ENCODE measurements at regions not wholly inside any gene's neighbourhood (a gene's known extent, or its start where the extent isn't known, plus 50 kb on each side); places are given as distances from the start of the nearest gene placed in this dataset.
"Not testable (repeated sequence)": the region's sequence is repeated elsewhere in the genome, so short reads cannot be mapped to it uniquely, and the experiment has no call there.

- Mint-ChIP-seq H3K4me1 (no peaks in the 10 kb centered on the region), H3K36me3 (ENCODE audit: insufficient read depth) (no peaks in the 10 kb centered on the region), H3K27me3 (no peaks in the 10 kb centered on the region), H3K4me3 (no peak overlapping the region), H3K9me3 (peaks cover 5% of the 10 kb centered on the region), H3K27ac (ENCODE audit: low read depth) (no peak overlapping the region)
- ATAC-seq (replicated peaks; ENCODE audit: extremely low read depth, poor library complexity, severe bottlenecking) (no peak), DNase-seq (ENCODE audit: low spot score in 2 of 2) (no peak)
Measured at GRCh38 chr4:165802452-165802851, 70.6 kb upstream of the TLL1 start.

DNA sequence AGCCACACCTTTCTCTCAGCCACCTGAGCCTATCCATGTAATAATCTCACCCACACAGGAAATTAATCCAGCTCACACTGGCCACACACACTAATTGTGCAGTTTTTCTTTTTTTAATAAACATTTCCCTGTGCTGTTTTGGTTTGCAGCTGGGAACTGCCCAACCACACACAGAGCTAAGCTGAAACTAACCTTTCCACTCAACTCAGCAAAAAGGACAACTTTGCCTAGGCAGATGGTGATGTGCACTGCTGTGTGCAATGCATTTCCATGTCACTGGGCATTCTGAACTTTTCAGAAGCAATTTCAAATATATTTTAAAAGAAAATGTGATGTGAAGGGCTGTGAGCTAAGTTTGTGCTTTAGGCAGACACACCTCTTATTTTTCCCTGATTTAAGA lies 70.0 kb upstream of the TLL1 start:
- DNase-seq (ENCODE audit: low spot score in 2 of 2) (no peak), ATAC-seq (replicated peaks; ENCODE audit: extremely low read depth, poor library complexity, severe bottlenecking) (no peak)
- no peak overlapping the region for H3K4me3 Mint-ChIP-seq
- H3K27me3 Mint-ChIP-seq = no peaks in the 10 kb centered on the region
- H3K36me3 Mint-ChIP-seq (ENCODE audit: insufficient read depth) = no peaks in the 10 kb centered on the region
- H3K27ac Mint-ChIP-seq (ENCODE audit: low read depth) = no peak overlapping the region
- H3K9me3 Mint-ChIP-seq = no peaks in the 10 kb centered on the region
- no peaks in the 10 kb centered on the region for H3K4me1 Mint-ChIP-seq

- Mint-ChIP-seq H3K4me3 (no peak overlapping the region), H3K4me1 (no peaks in the 10 kb centered on the region), H3K9me3 (no peaks in the 10 kb centered on the region), H3K36me3 (ENCODE audit: insufficient read depth) (no peaks in the 10 kb centered on the region), H3K27me3 (no peaks in the 10 kb centered on the region), H3K27ac (ENCODE audit: low read depth) (no peak overlapping the region)
- DNase-seq (ENCODE audit: low spot score in 2 of 2) = no peak
- ATAC-seq (replicated peaks; ENCODE audit: extremely low read depth, poor library complexity, severe bottlenecking) = no peak
Measured at GRCh38 chr4:165805406-165805805, 67.6 kb upstream of the TLL1 start.

DNA sequence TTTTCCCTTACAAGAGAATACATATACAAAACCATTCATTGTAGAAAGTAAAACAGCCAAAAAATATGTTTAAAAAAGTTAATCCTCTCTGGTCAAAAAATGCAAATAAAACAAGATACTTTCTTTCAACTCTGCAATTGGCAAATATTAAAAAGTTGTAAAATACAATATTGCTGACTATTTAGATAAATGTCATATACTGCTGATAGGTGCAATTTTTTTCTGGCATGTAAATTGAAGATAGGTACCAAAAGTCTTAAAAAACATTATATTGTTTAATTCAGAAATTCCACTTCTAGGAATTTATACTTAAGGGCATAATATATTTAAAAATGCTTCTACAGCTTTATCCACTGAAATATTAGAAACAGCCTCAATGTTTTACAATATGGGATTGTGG lies 66.4 kb upstream of the TLL1 start:
- ATAC-seq (replicated peaks; ENCODE audit: extremely low read depth, poor library complexity, severe bottlenecking) (no peak), DNase-seq (ENCODE audit: low spot score in 2 of 2) (no peak)
- H3K27ac Mint-ChIP-seq (ENCODE audit: low read depth) = no peak overlapping the region
- H3K27me3 Mint-ChIP-seq = no peaks in the 10 kb centered on the region
- H3K4me1 Mint-ChIP-seq = no peaks in the 10 kb centered on the region
- no peak overlapping the region for H3K4me3 Mint-ChIP-seq
- H3K36me3 Mint-ChIP-seq (ENCODE audit: insufficient read depth) = no peaks in the 10 kb centered on the region
- no peaks in the 10 kb centered on the region for H3K9me3 Mint-ChIP-seq

GRCh38 chr4:165810726-165811125 lies 62.3 kb upstream of the TLL1 start:
- no peak overlapping the region for H3K27ac Mint-ChIP-seq (ENCODE audit: low read depth)
- no peaks in the 10 kb centered on the region for H3K36me3 Mint-ChIP-seq (ENCODE audit: insufficient read depth)
- H3K9me3 Mint-ChIP-seq = peaks cover 8% of the 10 kb centered on the region
- DNase-seq (ENCODE audit: low spot score in 2 of 2) = no peak
- H3K4me3 Mint-ChIP-seq = no peak overlapping the region
- ATAC-seq (replicated peaks; ENCODE audit: extremely low read depth, poor library complexity, severe bottlenecking) = no peak
- H3K4me1 Mint-ChIP-seq = no peaks in the 10 kb centered on the region
- no peaks in the 10 kb centered on the region for H3K27me3 Mint-ChIP-seq

DNA sequence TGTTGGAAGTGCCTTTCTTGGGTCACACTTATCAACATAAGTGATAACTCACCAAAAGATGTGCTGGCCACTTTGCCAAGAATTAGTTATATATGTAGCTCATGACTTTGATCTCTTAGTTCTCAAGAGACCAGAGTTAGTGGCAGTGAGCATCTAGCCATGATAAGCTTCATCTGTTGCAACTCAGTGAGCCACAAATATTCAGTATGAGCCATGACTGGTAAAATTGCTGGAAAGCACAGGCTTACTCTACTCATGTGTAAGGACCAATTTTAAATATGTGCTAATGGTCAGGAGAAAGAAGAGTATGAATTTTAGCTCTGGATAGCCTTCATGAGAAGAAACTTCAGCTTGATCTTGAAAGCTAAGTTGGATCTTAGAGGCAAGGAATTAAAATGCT lies 59.4 kb upstream of the TLL1 start:
- H3K4me3 Mint-ChIP-seq = no peak overlapping the region
- H3K4me1 Mint-ChIP-seq = no peaks in the 10 kb centered on the region
- ATAC-seq (replicated peaks; ENCODE audit: extremely low read depth, poor library complexity, severe bottlenecking) = no peak
- H3K9me3 Mint-ChIP-seq = peaks cover 8% of the 10 kb centered on the region
- H3K27me3 Mint-ChIP-seq = no peaks in the 10 kb centered on the region
- no peak overlapping the region for H3K27ac Mint-ChIP-seq (ENCODE audit: low read depth)
- no peak for DNase-seq (ENCODE audit: low spot score in 2 of 2)
- no peaks in the 10 kb centered on the region for H3K36me3 Mint-ChIP-seq (ENCODE audit: insufficient read depth)

DNA sequence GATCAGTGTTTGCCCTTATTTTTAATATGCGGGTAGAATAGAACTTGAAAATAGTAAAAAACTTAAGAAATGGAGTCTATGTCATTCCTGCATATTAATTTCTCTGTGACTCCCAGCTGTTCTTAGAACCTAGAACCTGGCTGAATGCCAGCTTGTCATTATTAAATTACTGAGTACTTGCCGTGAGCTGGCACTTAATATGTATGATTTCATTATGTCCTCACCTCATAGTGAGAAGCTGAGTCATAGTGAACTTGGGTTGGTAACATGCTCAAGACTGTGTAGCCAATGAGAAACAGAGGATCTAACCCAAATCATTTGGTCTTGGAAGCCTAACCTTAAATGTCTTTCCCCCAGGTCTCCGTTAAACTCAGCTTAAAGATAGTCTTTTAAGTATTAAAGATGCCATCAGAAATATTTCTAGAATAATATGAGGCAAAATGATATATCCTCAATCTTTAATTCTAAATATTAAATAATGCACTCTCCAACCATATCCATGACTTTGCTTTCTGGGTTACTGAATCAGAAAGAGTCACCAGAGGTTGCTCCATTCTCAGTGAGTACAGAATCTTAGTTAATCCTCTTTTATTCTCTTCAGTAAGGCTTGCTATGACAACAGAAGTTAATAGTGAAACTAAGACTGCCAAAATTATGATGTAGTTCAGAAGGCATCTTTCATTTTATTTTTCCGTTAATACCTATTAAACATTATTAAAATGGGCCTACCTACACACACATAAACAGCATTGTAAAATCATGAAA lies 58.6 kb upstream of the TLL1 start:
- H3K9me3 Mint-ChIP-seq = peaks cover 8% of the 10 kb centered on the region
- DNase-seq (ENCODE audit: low spot score in 2 of 2) (no peak), ATAC-seq (replicated peaks; ENCODE audit: extremely low read depth, poor library complexity, severe bottlenecking) (no peak)
- H3K4me3 Mint-ChIP-seq = no peak overlapping the region
- no peak overlapping the region for H3K27ac Mint-ChIP-seq (ENCODE audit: low read depth)
- H3K27me3 Mint-ChIP-seq = no peaks in the 10 kb centered on the region
- H3K36me3 Mint-ChIP-seq (ENCODE audit: insufficient read depth) = no peaks in the 10 kb centered on the region
- H3K4me1 Mint-ChIP-seq = no peaks in the 10 kb centered on the region

GRCh38 chr4:165819126-165819525 lies 53.9 kb upstream of the TLL1 start:
- not testable (repeated sequence) for H3K36me3 Mint-ChIP-seq (ENCODE audit: insufficient read depth); H3K27ac Mint-ChIP-seq (ENCODE audit: low read depth); DNase-seq (ENCODE audit: low spot score in 2 of 2); H3K4me1 Mint-ChIP-seq; ATAC-seq (replicated peaks; ENCODE audit: extremely low read depth, poor library complexity, severe bottlenecking); H3K27me3 Mint-ChIP-seq; H3K4me3 Mint-ChIP-seq
- peaks cover 11% of the 10 kb centered on the region for H3K9me3 Mint-ChIP-seq
